GM23338 (cell line): ENCODE measurements at regions not wholly inside any gene's neighbourhood (a gene's known extent, or its start where the extent isn't known, plus 50 kb on each side); places are given as distances from the start of the nearest gene placed in this dataset.

Experiments
- ATAC-seq: fragments of 200-7000 bp; cut with Tn5 transposase; 3 replicates; pipeline ENCODE4 v1.9.1; 2020
- DNase-seq: peaks from one replicate; pipeline ENCODE4 v3.0.0-alpha.2; 2015; ENCODE audit warnings: low spot score
- H2AFZ ChIP-seq: fragments of 200-600 bp; sonication (generic); 2 replicates; pipeline ENCODE4 v1.8.0; 2016; ENCODE audit warnings: antibody characterized with exemption, mild to moderate bottlenecking, moderate library complexity
- H3F3A ChIP-seq: fragments of 200-600 bp; sonication (generic); replicated peaks from 2 replicates; pipeline ENCODE4 v1.8.0; 2017; ENCODE audit warnings: antibody characterized with exemption, mixed run types, low read depth
- H3K27ac ChIP-seq: fragments of 200-600 bp; sonication (generic); 2 replicates; pipeline ENCODE4 v1.6.1; 2016; ENCODE audit warnings: low read depth
- H3K27me3 ChIP-seq: fragments of 200-600 bp; sonication (generic); 2 replicates; pipeline ENCODE4 v1.8.0; 2016; ENCODE audit warnings: mild to moderate bottlenecking, mixed run types, moderate library complexity; ENCODE audit not compliant: insufficient read depth
- H3K36me3 ChIP-seq: fragments of 200-600 bp; sonication (generic); 2 replicates; pipeline ENCODE4 v1.8.0; 2016; ENCODE audit warnings: mild to moderate bottlenecking; ENCODE audit not compliant: insufficient read depth
- H3K4me1 ChIP-seq: fragments of 200-600 bp; sonication (generic); 2 replicates; pipeline ENCODE4 v1.8.0; 2016; ENCODE audit warnings: mild to moderate bottlenecking, moderate library complexity; ENCODE audit not compliant: insufficient read depth
- H3K4me2 ChIP-seq: fragments of 200-600 bp; sonication (generic); 2 replicates; pipeline ENCODE4 v1.7.1; 2017; ENCODE audit warnings: mixed run types
- H3K4me3 ChIP-seq: fragments of 200-600 bp; sonication (generic); 2 replicates; pipeline ENCODE4 v1.6.1; 2016; ENCODE audit warnings: mixed run types
- H3K79me2 ChIP-seq: fragments of 200-600 bp; sonication (generic); replicated peaks from 2 replicates; pipeline ENCODE4 v1.8.0; 2017; ENCODE audit warnings: mild to moderate bottlenecking; ENCODE audit not compliant: insufficient read depth
- H3K9me2 ChIP-seq: fragments of 200-600 bp; sonication (generic); 2 replicates; pipeline ENCODE4 v1.8.0; 2017; ENCODE audit not compliant: insufficient read depth
- H4K20me1 ChIP-seq: fragments of 200-600 bp; sonication (generic); replicated peaks from 2 replicates; pipeline ENCODE4 v1.8.0; 2017; ENCODE audit warnings: mild to moderate bottlenecking; ENCODE audit not compliant: insufficient read depth
- H3K27ac Mint-ChIP-seq: 2 replicates; pipeline ENCODE4 v1.8.0; 2020; ENCODE audit warnings: inconsistent platforms, mild to moderate bottlenecking, moderate library complexity, mixed read lengths
- H3K27me3 Mint-ChIP-seq: 3 replicates; pipeline ENCODE4 v1.8.0; 2022; ENCODE audit warnings: low read depth, mild to moderate bottlenecking, moderate library complexity, mixed read lengths, inconsistent platforms; ENCODE audit not compliant: insufficient read depth, poor library complexity
- H3K36me3 Mint-ChIP-seq: 3 replicates; pipeline ENCODE4 v1.8.0; 2021; ENCODE audit warnings: low read depth, mild to moderate bottlenecking, inconsistent platforms, moderate library complexity, mixed read lengths
- H3K4me1 Mint-ChIP-seq: 3 replicates; pipeline ENCODE4 v1.8.0; 2020; ENCODE audit warnings: mild to moderate bottlenecking, inconsistent platforms, mixed read lengths
- H3K4me3 Mint-ChIP-seq: 3 replicates; pipeline ENCODE4 v1.8.0; 2021; ENCODE audit warnings: moderate library complexity, mild to moderate bottlenecking, inconsistent platforms, mixed read lengths
- H3K9me3 Mint-ChIP-seq: 3 replicates; pipeline ENCODE4 v1.8.0; 2020; ENCODE audit warnings: moderate library complexity, mild to moderate bottlenecking, inconsistent platforms, mixed read lengths
- CREB1 ChIP-seq: fragments of 250-450 bp; sonication (Bioruptor Pico); IDR thresholded peaks from 2 replicates; pipeline ENCODE4 v1.5.0; 2020; ENCODE audit warnings: low read depth, mild to moderate bottlenecking, moderate library complexity
- CTCF ChIP-seq, 2 experiments: fragments of 200-600 bp in 1 of 2; sonication (generic) in 1 of 2; conservative IDR thresholded peaks; 2 replicates each; pipeline versions ENCODE4 v1.5.1 to v1.6.1; 2016 to 2017; ENCODE audit warnings: antibody characterized with exemption in 2 of 2, low read depth in 2 of 2, mild to moderate bottlenecking in 2 of 2, moderate library complexity in 1 of 2
- EZH2phosphoT487 ChIP-seq: fragments of 200-600 bp; sonication (generic); IDR thresholded peaks from one replicate; pipeline ENCODE4 v1.8.1; 2018; ENCODE audit warnings: antibody characterized with exemption; ENCODE audit not compliant: unreplicated experiment
- JUNB ChIP-seq: IDR thresholded peaks from one replicate; pipeline ENCODE4 v1.6.1; 2016; ENCODE audit warnings: antibody characterized with exemption; ENCODE audit not compliant: unreplicated experiment
- NANOG ChIP-seq: IDR thresholded peaks from 2 replicates; pipeline ENCODE4 v1.6.1; 2016; ENCODE audit warnings: antibody characterized with exemption, borderline replicate concordance
- STAT1 ChIP-seq: IDR thresholded peaks from one replicate; pipeline ENCODE4 v1.6.1; 2016; ENCODE audit warnings: antibody characterized with exemption; ENCODE audit not compliant: unreplicated experiment
- ZNF114 ChIP-seq: fragments of 250-450 bp; sonication (Bioruptor Pico); IDR thresholded peaks from 2 replicates; pipeline ENCODE4 v1.5.0; 2020; ENCODE audit warnings: mild to moderate bottlenecking, moderate library complexity
- ZNF331 ChIP-seq: fragments of 250-450 bp; sonication (Bioruptor Pico); IDR thresholded peaks from 2 replicates; pipeline ENCODE4 v1.5.0; 2020; ENCODE audit warnings: low read depth, mild to moderate bottlenecking, moderate library complexity
- ZNF462 ChIP-seq: fragments of 250-450 bp; sonication (Bioruptor Pico); IDR thresholded peaks from 2 replicates; pipeline ENCODE4 v1.5.0; 2020; ENCODE audit warnings: mild to moderate bottlenecking, moderate library complexity

- TF ChIP-seq CTCF (conservative IDR thresholded peaks at IDR 0.05; ENCODE audit: low read depth in 2 of 2) (no peak), ZNF114 (CRISPR knock-in tag) (no peak)
Observed at GRCh38 chr12:116442304-116442703, 116.9 kb upstream of the MAP1LC3B2 start (continued).

- no peaks in the 10 kb centered on the region for H3K4me1 ChIP-seq
- H3K36me3 ChIP-seq = no peaks in the 10 kb centered on the region
- no peak for DNase-seq
- Mint-ChIP-seq H3K27ac (no peak overlapping the region), H3K9me3 (no peaks in the 10 kb centered on the region), H3K4me3 (no peak overlapping the region), H3K4me1 (peaks cover 5% of the 10 kb centered on the region), H3K36me3 (no peaks in the 10 kb centered on the region), H3K27me3 (peaks cover 10% of the 10 kb centered on the region)
- H3K9me2 ChIP-seq = no peaks in the 10 kb centered on the region
- no peaks in the 10 kb centered on the region for H3F3A ChIP-seq
- no peaks in the 10 kb centered on the region for H3K79me2 ChIP-seq
- ATAC-seq = no peak
- no peak overlapping the region for H3K4me2 ChIP-seq
- no peaks in the 10 kb centered on the region for H3K27me3 ChIP-seq
- no peak for TF ChIP-seq CTCF (conservative IDR thresholded peaks at IDR 0.05; ENCODE audit: low read depth in 2 of 2)
- TF ChIP-seq EZH2phosphoT487 = no peak
- TF ChIP-seq CREB1 = no peak
- no peak for TF ChIP-seq ZNF114 (CRISPR knock-in tag)
- no peak for TF ChIP-seq STAT1
- TF ChIP-seq JUNB = no peak
- TF ChIP-seq NANOG = no peak
- no peak for TF ChIP-seq ZNF331 (CRISPR knock-in tag)
- no peak for TF ChIP-seq ZNF462 (CRISPR knock-in tag)
- no peak overlapping the region for H3K4me3 ChIP-seq
- no peaks in the 10 kb centered on the region for H4K20me1 ChIP-seq
- H2AFZ ChIP-seq = no peak overlapping the region
- H3K27ac ChIP-seq = no peak overlapping the region
Observed at GRCh38 chr12:116442946-116443345, 116.2 kb upstream of the MAP1LC3B2 start.
